Spinal cord (tissue), 9 donors: ENCODE measurements at regions not wholly inside any gene's neighbourhood (a gene's known extent, or its start where the extent isn't known, plus 50 kb on each side); places are given as distances from the start of the nearest gene placed in this dataset.

Experiments
- DNase-seq, 6 donors: peaks; one replicate each; pipeline versions ENCODE4 v3.0.0 to v3.0.0-alpha.2; 2013 to 2015; ENCODE audit warnings: low spot score in 6 of 6, low read depth in 4 of 6
- H3K27ac ChIP-seq: one replicate; pipeline ENCODE4 v1.5.1; 2013; ENCODE audit warnings: low read depth, low read length, control low read depth
- H3K27me3 ChIP-seq: one replicate; pipeline ENCODE4 v1.6.1; 2013; ENCODE audit warnings: low read length; ENCODE audit not compliant: control insufficient read depth, insufficient read depth
- H3K36me3 ChIP-seq: one replicate; pipeline ENCODE4 v1.6.1; 2013; ENCODE audit warnings: low read length; ENCODE audit not compliant: control insufficient read depth, insufficient read depth
- H3K4me1 ChIP-seq: one replicate; pipeline ENCODE4 v1.6.1; 2013; ENCODE audit warnings: low read length; ENCODE audit not compliant: control insufficient read depth, insufficient read depth
- H3K4me3 ChIP-seq: one replicate; pipeline ENCODE4 v1.5.1; 2013; ENCODE audit warnings: low read depth, low read length, control low read depth
- H3K9me3 ChIP-seq: one replicate; pipeline ENCODE4 v1.6.1; 2013; ENCODE audit warnings: low read length; ENCODE audit not compliant: control insufficient read depth, insufficient read depth
- WGBS: methylation state at CpG from one replicate; pipeline ENCODE4 v1.1.5; 2013; ENCODE audit warnings: missing lambda C conversion rate; ENCODE audit not compliant: insufficient coverage; 5-methylcytosine and 5-hydroxymethylcytosine counted together
- donor health status: healthy.

DNA sequence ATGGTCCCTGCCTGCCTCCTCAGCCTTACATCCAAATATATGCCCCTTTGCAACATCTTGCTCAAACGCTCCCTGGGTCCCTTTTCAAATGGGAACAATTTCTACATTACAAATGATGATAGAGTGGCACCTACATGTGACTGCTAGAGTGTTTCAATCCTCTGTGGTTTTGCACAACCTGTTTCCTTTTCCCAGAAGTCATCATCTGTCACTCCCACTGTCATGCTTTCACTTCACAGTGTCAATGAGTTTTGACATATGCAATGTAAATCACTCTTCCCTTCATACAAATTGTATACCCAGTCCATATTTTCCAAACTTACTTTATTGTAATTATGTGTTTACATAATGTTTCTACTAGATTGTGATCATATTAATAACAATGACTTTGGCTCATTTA is 887.3 kb downstream of the TDRD15 start:
- Histone ChIP-seq H3K4me3 (no peak overlapping the region), H3K36me3 (no peaks in the 10 kb centered on the region), H3K27me3 (no peaks in the 10 kb centered on the region), H3K9me3 (no peaks in the 10 kb centered on the region), H3K27ac (no peak overlapping the region), H3K4me1 (no peaks in the 10 kb centered on the region)
- no CpG with 5 or more reads among the region's 1 CpG for WGBS
- DNase-seq, result no peak

DNA sequence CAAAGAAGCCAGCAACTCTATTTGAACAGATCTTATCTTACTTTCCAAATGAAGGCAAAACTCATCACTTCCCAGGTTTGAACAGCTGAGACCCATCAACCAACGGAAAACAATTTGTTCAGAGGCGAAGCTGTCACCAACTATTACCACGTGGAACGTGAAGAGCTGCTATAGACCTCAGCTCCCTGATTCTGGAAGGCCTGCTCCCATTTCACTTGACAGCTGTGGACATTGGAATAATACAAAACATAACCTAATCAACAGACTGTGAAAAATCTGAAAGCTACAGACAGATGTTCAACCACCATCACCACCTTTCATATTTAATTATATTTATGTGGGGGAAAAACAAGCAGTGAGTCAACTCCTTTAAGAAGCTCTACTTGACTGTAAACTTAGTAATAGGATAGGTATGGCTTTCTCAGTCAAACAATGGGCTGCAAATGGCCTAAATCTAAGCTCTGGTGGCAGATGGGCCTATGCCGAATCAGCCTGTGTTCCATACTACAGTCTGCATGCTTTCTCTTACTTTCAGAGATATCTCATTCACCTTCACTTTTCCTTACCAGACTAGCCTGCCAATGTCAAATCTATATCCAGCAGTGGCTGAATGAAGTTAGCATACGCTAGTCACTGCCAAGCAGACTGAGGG is 896.4 kb downstream of the TDRD15 start:
- no peak overlapping the region for H3K4me3 ChIP-seq
- H3K27ac ChIP-seq, result no peak overlapping the region
- DNase-seq, result no peak
- WGBS, result 83% methylated on average over 5 of the region's 6 CpGs
- H3K9me3 ChIP-seq, result no peaks in the 10 kb centered on the region
- H3K36me3 ChIP-seq, result no peaks in the 10 kb centered on the region
- H3K4me1 ChIP-seq, result no peaks in the 10 kb centered on the region
- no peaks in the 10 kb centered on the region for H3K27me3 ChIP-seq

DNA sequence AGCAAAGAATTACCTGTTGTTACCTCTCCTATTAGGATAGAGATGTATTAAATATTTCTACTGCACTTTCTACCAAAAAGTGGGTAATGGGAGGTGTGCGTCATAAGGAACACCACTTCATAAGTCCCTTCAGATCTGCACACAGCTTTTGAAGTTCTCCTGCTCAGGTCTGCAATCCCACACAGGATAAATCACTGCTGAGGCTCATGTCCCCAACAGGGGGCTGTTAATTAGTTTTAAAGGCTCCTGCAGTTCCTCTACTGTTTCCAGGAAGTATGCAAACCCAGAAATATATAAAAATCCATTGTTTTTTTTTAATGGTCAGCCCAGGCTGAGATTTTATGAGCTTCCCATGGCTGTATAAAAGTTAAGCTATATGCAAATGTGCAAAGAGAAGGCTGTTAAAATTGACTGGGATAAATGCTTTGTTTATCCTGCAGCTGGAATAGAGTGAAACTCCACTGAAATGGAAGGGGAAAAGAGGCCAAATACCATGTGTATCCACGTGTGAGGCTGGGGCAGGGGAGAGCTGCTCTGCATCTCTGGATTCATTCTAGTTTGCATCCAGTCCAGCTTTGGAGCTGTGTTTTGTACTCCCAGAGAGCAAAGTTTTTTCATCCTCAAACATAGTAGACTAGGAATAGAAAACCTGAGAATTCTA is 903.7 kb downstream of the TDRD15 start:
- DNase-seq, result peak in 1 of 6 donors; percentile 64
- H3K27me3 ChIP-seq, result no peaks in the 10 kb centered on the region
- WGBS, result no CpG with 5 or more reads among the region's 2 CpGs
- no peaks in the 10 kb centered on the region for H3K36me3 ChIP-seq
- H3K9me3 ChIP-seq, result no peaks in the 10 kb centered on the region
- no peaks in the 10 kb centered on the region for H3K4me1 ChIP-seq
- H3K4me3 ChIP-seq, result no peak overlapping the region
- no peak overlapping the region for H3K27ac ChIP-seq

DNA sequence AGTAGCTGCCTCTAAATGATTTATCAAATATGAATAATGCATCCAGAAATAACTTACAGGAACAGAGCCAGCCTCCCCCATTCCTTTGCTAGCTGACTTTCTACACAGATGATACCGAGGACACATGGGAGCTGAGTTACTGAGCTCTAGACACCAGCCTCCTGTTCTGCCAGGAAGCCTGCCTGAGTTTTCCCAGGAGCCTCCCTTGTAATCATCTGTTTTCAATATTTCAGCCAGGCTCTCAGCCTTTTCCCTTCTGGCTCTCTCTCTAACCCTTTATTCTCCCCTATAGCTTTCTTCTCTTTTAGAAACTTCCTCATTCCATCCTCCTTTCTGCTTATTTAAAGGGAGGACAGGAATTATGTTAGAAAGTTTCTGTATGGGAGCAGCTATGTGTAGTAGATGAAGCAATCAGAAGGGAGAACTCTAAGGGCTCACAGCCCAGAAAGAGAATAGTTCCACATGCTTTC is 911.6 kb downstream of the TDRD15 start:
- WGBS, result 10% methylated on average over 1 of the region's 1 CpG
- Histone ChIP-seq H3K27ac (no peak overlapping the region), H3K4me3 (no peak overlapping the region), H3K36me3 (no peaks in the 10 kb centered on the region), H3K4me1 (no peaks in the 10 kb centered on the region), H3K27me3 (no peaks in the 10 kb centered on the region), H3K9me3 (no peaks in the 10 kb centered on the region)
- DNase-seq, result peak in 2 of 6 donors; percentile 30 to 71

DNA sequence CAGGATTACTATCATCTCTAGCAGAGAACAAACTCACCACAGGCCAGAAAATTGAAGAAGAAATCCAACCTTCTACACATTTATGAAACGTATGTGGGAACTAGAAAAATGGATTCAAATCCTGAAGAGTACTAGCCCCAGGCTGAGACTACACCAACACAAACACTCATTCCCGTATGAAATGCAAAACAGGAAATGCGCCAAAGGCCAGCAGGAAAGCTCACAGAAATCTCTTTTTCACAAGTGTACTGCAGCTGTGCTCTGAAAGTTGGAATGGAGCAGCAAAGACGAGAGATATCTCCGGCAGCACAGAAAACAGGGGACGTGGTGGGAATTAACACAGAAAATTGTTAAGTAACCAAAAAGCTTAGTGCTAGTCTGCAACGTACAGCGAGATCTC is 913.5 kb downstream of the TDRD15 start:
- H3K9me3 ChIP-seq, result no peaks in the 10 kb centered on the region
- DNase-seq, result peak in 2 of 6 donors; percentile 45 to 64
- H3K4me1 ChIP-seq, result no peaks in the 10 kb centered on the region
- no peaks in the 10 kb centered on the region for H3K36me3 ChIP-seq
- no peak overlapping the region for H3K4me3 ChIP-seq
- WGBS, result 59% methylated on average over 6 of the region's 8 CpGs
- no peaks in the 10 kb centered on the region for H3K27me3 ChIP-seq
- H3K27ac ChIP-seq, result no peak overlapping the region

DNA sequence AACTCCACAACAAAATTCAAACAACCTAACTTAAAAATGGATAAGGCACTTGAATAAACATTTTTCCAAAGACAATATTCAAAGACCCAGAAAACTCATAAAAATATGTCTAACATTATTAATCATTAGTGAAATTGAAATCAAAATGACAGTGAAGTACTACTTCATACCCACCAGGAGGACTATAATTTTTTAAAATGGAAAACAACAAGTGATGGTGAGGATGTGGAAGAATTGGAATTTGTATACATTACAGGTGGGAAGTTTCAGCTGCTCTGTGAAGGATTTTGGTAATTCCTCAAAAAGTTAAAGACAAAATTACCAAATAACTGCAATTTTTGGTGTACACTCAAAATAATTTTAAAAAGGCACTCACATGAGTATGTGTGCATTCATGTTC is 920.0 kb downstream of the TDRD15 start:
- Histone ChIP-seq H3K4me1 (no peaks in the 10 kb centered on the region), H3K27ac (no peak overlapping the region), H3K27me3 (no peaks in the 10 kb centered on the region), H3K9me3 (no peaks in the 10 kb centered on the region), H3K36me3 (no peaks in the 10 kb centered on the region), H3K4me3 (no peak overlapping the region)
- DNase-seq, result no peak

DNA sequence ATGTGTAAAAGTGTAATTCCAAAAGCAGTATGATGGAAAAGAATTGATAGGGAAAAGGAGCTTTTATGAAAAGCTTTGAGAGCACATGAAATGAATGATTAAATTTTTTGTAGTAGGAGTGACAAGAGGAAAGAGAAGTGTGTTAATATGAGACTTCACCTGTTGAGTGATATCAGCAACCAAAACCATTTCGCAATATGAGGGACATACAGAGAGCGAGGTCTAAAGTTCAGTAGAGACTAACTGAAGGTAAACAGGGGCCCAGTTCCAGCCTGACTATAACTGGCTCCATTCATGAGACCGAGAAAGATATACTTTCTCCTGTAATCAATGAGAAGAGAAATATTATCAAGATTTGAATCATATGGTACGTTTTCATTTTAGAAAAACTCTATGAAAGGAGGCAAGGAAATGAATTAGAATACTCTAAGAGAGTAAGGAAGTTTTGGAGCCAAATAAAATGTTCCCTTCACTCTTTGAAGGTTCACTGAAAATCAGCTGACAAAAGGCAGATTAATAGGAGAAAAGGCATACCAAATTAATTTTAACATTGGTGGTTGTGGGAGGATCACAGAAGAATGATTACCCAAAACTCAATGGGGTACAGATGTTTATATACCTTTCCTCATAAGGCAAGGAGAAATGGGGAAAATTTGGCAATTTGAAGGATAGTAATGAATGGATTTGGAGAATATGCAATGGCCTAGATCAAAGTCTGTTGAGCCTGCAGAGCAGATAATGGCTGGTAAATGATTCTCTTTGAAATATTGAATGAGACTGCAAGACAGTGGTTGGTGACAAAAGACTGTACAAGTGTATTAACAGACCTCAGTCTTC is 932.2 kb downstream of the TDRD15 start:
- Histone ChIP-seq H3K9me3 (no peaks in the 10 kb centered on the region), H3K4me1 (no peaks in the 10 kb centered on the region), H3K4me3 (no peak overlapping the region), H3K27ac (no peak overlapping the region), H3K27me3 (no peaks in the 10 kb centered on the region), H3K36me3 (no peaks in the 10 kb centered on the region)
- no peak for DNase-seq
- WGBS, result 100% methylated on average over 1 of the region's 4 CpGs

DNA sequence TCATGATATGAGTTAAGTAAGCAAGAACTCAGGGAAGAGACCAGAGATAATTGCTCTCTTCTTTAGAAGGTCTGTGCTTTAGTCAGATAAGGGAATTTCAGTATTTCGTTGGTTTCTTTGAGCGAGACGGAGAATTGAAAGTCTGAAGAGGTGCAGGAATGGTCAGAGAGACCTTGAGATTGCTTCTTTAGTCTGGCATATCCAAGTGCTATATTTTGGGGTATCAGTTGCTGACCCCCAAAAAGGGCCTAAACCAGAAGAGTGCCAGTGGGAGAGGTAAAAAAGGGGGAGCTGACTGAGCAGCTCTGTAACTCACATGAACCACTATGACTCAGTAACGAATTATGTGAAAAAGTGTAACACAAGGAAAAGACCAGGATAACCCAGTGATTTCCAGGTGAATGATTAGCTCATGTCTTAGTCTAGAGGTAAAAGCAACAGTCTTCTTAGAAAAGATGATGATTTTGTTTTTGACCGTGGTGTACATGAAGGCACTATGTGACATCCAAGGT is 932.9 kb downstream of the TDRD15 start:
- WGBS, result 89% methylated on average over 5 of the region's 5 CpGs
- Histone ChIP-seq H3K4me3 (no peak overlapping the region), H3K27me3 (no peaks in the 10 kb centered on the region), H3K36me3 (no peaks in the 10 kb centered on the region), H3K27ac (no peak overlapping the region), H3K4me1 (no peaks in the 10 kb centered on the region), H3K9me3 (no peaks in the 10 kb centered on the region)
- no peak for DNase-seq

DNA sequence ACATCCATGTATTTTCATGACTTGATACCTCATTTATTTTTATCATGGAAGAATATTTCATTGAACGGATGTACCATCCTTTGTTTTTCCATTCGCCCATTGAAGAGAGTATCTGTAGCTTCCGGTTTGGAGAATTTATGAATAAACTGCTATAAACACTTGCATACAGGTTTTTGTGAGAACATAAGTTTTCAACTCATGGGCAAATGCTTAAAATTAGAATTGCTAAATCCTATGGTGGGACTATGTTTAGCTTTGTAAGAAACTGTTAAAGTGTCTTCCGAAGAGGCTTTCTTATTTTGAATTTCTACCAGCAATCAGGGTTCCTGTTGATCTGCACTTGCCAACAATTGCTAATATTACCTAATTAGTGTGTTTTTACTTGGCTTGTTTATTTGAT is 938.9 kb downstream of the TDRD15 start:
- no peaks in the 10 kb centered on the region for H3K27me3 ChIP-seq
- no peak overlapping the region for H3K27ac ChIP-seq

More for the DNA sequence above, 938.9 kb downstream of the TDRD15 start:
- no peaks in the 10 kb centered on the region for H3K36me3 ChIP-seq
- DNase-seq, result peak in 1 of 6 donors; percentile 30
- WGBS, result no CpG with 5 or more reads among the region's 4 CpGs
- H3K9me3 ChIP-seq, result no peaks in the 10 kb centered on the region
- no peaks in the 10 kb centered on the region for H3K4me1 ChIP-seq
- no peak overlapping the region for H3K4me3 ChIP-seq
